GM23338 (cell line): ENCODE measurements at regions not wholly inside any gene's neighbourhood (a gene's known extent, or its start where the extent isn't known, plus 50 kb on each side); places are given as distances from the start of the nearest gene placed in this dataset.

Source experiments
- ATAC-seq: fragments of 200-7000 bp; cut with Tn5 transposase; 3 replicates; pipeline ENCODE4 v1.9.1; 2020
- DNase-seq: peaks from one replicate; pipeline ENCODE4 v3.0.0-alpha.2; 2015; ENCODE audit warnings: low spot score
- H2AFZ ChIP-seq: fragments of 200-600 bp; sonication (generic); 2 replicates; pipeline ENCODE4 v1.8.0; 2016; ENCODE audit warnings: antibody characterized with exemption, mild to moderate bottlenecking, moderate library complexity
- H3F3A ChIP-seq: fragments of 200-600 bp; sonication (generic); replicated peaks from 2 replicates; pipeline ENCODE4 v1.8.0; 2017; ENCODE audit warnings: antibody characterized with exemption, mixed run types, low read depth
- H3K27ac ChIP-seq: fragments of 200-600 bp; sonication (generic); 2 replicates; pipeline ENCODE4 v1.6.1; 2016; ENCODE audit warnings: low read depth
- H3K27me3 ChIP-seq: fragments of 200-600 bp; sonication (generic); 2 replicates; pipeline ENCODE4 v1.8.0; 2016; ENCODE audit warnings: mild to moderate bottlenecking, mixed run types, moderate library complexity; ENCODE audit not compliant: insufficient read depth
- H3K36me3 ChIP-seq: fragments of 200-600 bp; sonication (generic); 2 replicates; pipeline ENCODE4 v1.8.0; 2016; ENCODE audit warnings: mild to moderate bottlenecking; ENCODE audit not compliant: insufficient read depth
- H3K4me1 ChIP-seq: fragments of 200-600 bp; sonication (generic); 2 replicates; pipeline ENCODE4 v1.8.0; 2016; ENCODE audit warnings: mild to moderate bottlenecking, moderate library complexity; ENCODE audit not compliant: insufficient read depth
- H3K4me2 ChIP-seq: fragments of 200-600 bp; sonication (generic); 2 replicates; pipeline ENCODE4 v1.7.1; 2017; ENCODE audit warnings: mixed run types
- H3K4me3 ChIP-seq: fragments of 200-600 bp; sonication (generic); 2 replicates; pipeline ENCODE4 v1.6.1; 2016; ENCODE audit warnings: mixed run types
- H3K79me2 ChIP-seq: fragments of 200-600 bp; sonication (generic); replicated peaks from 2 replicates; pipeline ENCODE4 v1.8.0; 2017; ENCODE audit warnings: mild to moderate bottlenecking; ENCODE audit not compliant: insufficient read depth
- H3K9me2 ChIP-seq: fragments of 200-600 bp; sonication (generic); 2 replicates; pipeline ENCODE4 v1.8.0; 2017; ENCODE audit not compliant: insufficient read depth
- H4K20me1 ChIP-seq: fragments of 200-600 bp; sonication (generic); replicated peaks from 2 replicates; pipeline ENCODE4 v1.8.0; 2017; ENCODE audit warnings: mild to moderate bottlenecking; ENCODE audit not compliant: insufficient read depth
- H3K27ac Mint-ChIP-seq: 2 replicates; pipeline ENCODE4 v1.8.0; 2020; ENCODE audit warnings: inconsistent platforms, mild to moderate bottlenecking, moderate library complexity, mixed read lengths
- H3K27me3 Mint-ChIP-seq: 3 replicates; pipeline ENCODE4 v1.8.0; 2022; ENCODE audit warnings: low read depth, mild to moderate bottlenecking, moderate library complexity, mixed read lengths, inconsistent platforms; ENCODE audit not compliant: insufficient read depth, poor library complexity
- H3K36me3 Mint-ChIP-seq: 3 replicates; pipeline ENCODE4 v1.8.0; 2021; ENCODE audit warnings: low read depth, mild to moderate bottlenecking, inconsistent platforms, moderate library complexity, mixed read lengths
- H3K4me1 Mint-ChIP-seq: 3 replicates; pipeline ENCODE4 v1.8.0; 2020; ENCODE audit warnings: mild to moderate bottlenecking, inconsistent platforms, mixed read lengths
- H3K4me3 Mint-ChIP-seq: 3 replicates; pipeline ENCODE4 v1.8.0; 2021; ENCODE audit warnings: moderate library complexity, mild to moderate bottlenecking, inconsistent platforms, mixed read lengths
- H3K9me3 Mint-ChIP-seq: 3 replicates; pipeline ENCODE4 v1.8.0; 2020; ENCODE audit warnings: moderate library complexity, mild to moderate bottlenecking, inconsistent platforms, mixed read lengths
- CREB1 ChIP-seq: fragments of 250-450 bp; sonication (Bioruptor Pico); IDR thresholded peaks from 2 replicates; pipeline ENCODE4 v1.5.0; 2020; ENCODE audit warnings: low read depth, mild to moderate bottlenecking, moderate library complexity
- CTCF ChIP-seq, 2 experiments: fragments of 200-600 bp in 1 of 2; sonication (generic) in 1 of 2; conservative IDR thresholded peaks; 2 replicates each; pipeline versions ENCODE4 v1.5.1 to v1.6.1; 2016 to 2017; ENCODE audit warnings: antibody characterized with exemption in 2 of 2, low read depth in 2 of 2, mild to moderate bottlenecking in 2 of 2, moderate library complexity in 1 of 2
- ETS1 ChIP-seq: IDR thresholded peaks from 2 replicates; pipeline ENCODE4 v1.6.1; 2016; ENCODE audit warnings: antibody characterized with exemption
- EZH2 ChIP-seq: fragments of 200-600 bp; sonication (generic); IDR thresholded peaks from one replicate; pipeline ENCODE4 v1.8.0; 2017; ENCODE audit warnings: antibody characterized with exemption, mild to moderate bottlenecking, low read depth; ENCODE audit not compliant: unreplicated experiment
- EZH2phosphoT487 ChIP-seq: fragments of 200-600 bp; sonication (generic); IDR thresholded peaks from one replicate; pipeline ENCODE4 v1.8.1; 2018; ENCODE audit warnings: antibody characterized with exemption; ENCODE audit not compliant: unreplicated experiment
- JUNB ChIP-seq: IDR thresholded peaks from one replicate; pipeline ENCODE4 v1.6.1; 2016; ENCODE audit warnings: antibody characterized with exemption; ENCODE audit not compliant: unreplicated experiment
- NANOG ChIP-seq: IDR thresholded peaks from 2 replicates; pipeline ENCODE4 v1.6.1; 2016; ENCODE audit warnings: antibody characterized with exemption, borderline replicate concordance
- ZNF462 ChIP-seq: fragments of 250-450 bp; sonication (Bioruptor Pico); IDR thresholded peaks from 2 replicates; pipeline ENCODE4 v1.5.0; 2020; ENCODE audit warnings: mild to moderate bottlenecking, moderate library complexity

- no peaks in the 10 kb centered on the region for H3K27me3 Mint-ChIP-seq
- TF ChIP-seq ETS1 (no peak), EZH2phosphoT487 (no peak), CTCF (conservative IDR thresholded peaks at IDR 0.05; ENCODE audit: low read depth in 2 of 2) (no peak), NANOG (no peak), EZH2 (no peak), JUNB (no peak), ZNF462 (CRISPR knock-in tag) (no peak), CREB1 (CRISPR knock-in tag) (no peak)
- Histone ChIP-seq H3K4me1 (no peaks in the 10 kb centered on the region), H4K20me1 (no peaks in the 10 kb centered on the region), H2AFZ (no peak overlapping the region), H3K79me2 (no peaks in the 10 kb centered on the region), H3K4me2 (no peak overlapping the region), H3K4me3 (no peak overlapping the region), H3K9me2 (no peaks in the 10 kb centered on the region), H3K36me3 (no peaks in the 10 kb centered on the region), H3K27me3 (no peaks in the 10 kb centered on the region), H3F3A (no peaks in the 10 kb centered on the region), H3K27ac (no peak overlapping the region)
- H3K4me1 Mint-ChIP-seq: no peaks in the 10 kb centered on the region
- H3K36me3 Mint-ChIP-seq: no peaks in the 10 kb centered on the region
- no peak overlapping the region for H3K27ac Mint-ChIP-seq
- no peak overlapping the region for H3K4me3 Mint-ChIP-seq
- DNase-seq (no peak), ATAC-seq (no peak)
- H3K9me3 Mint-ChIP-seq: no peaks in the 10 kb centered on the region
These were observed 1274.5 kb upstream of the TMEFF2 start for GRCh38 chr2:193469251-193469650.
